ENCODE measurements at regions not wholly inside any gene's neighbourhood (a gene's known extent, or its start where the extent isn't known, plus 50 kb on each side); places are given as distances from the start of the nearest gene placed in this dataset.

- TF ChIP-seq CTCF (IDR thresholded peaks at IDR 0.05; ENCODE audit: low read length) (no peak), EZH2 (IDR thresholded peaks at IDR 0.05; ENCODE audit: borderline replicate concordance, low read length) (no peak)
Measured at GRCh38 chr16:72566174-72566573, 394.2 kb upstream of the PMFBP1 start.

Data from OCI-LY1 (cell line).